Memory B cell (primary cell): ENCODE measurements at regions not wholly inside any gene's neighbourhood (a gene's known extent, or its start where the extent isn't known, plus 50 kb on each side); places are given as distances from the start of the nearest gene placed in this dataset.

Experiments used
- ATAC-seq: fragments of 150-1000 bp; cut with Tn5 transposase; 2 replicates; pipeline ENCODE4 v1.10.0; 2021; ENCODE audit warnings: low read depth, mild to moderate bottlenecking, moderate library complexity
- DNase-seq, 2 donors: peaks; one replicate each; pipeline ENCODE4 v3.0.0; 2022; ENCODE audit warnings: low spot score in 2 of 2
- H3K27ac Mint-ChIP-seq: one replicate; pipeline ENCODE4 v1.8.0; 2022; ENCODE audit warnings: mild to moderate bottlenecking, moderate library complexity, mixed read lengths
- H3K27me3 Mint-ChIP-seq: one replicate; pipeline ENCODE4 v1.8.0; 2022; ENCODE audit warnings: mixed read lengths
- H3K36me3 Mint-ChIP-seq: one replicate; pipeline ENCODE4 v1.8.0; 2022; ENCODE audit warnings: mild to moderate bottlenecking, mixed read lengths
- H3K4me1 Mint-ChIP-seq: one replicate; pipeline ENCODE4 v1.8.0; 2022; ENCODE audit warnings: mixed read lengths
- H3K4me3 Mint-ChIP-seq: one replicate; pipeline ENCODE4 v1.8.0; 2022; ENCODE audit warnings: mild to moderate bottlenecking, moderate library complexity, mixed read lengths
- H3K9me3 Mint-ChIP-seq: one replicate; pipeline ENCODE4 v1.8.0; 2022; ENCODE audit warnings: mixed read lengths

- no peaks in the 10 kb centered on the region for H3K27me3 Mint-ChIP-seq
- H3K9me3 Mint-ChIP-seq, result no peaks in the 10 kb centered on the region
- DNase-seq (no peak), ATAC-seq (no peak)
- no peaks in the 10 kb centered on the region for H3K4me1 Mint-ChIP-seq
- H3K27ac Mint-ChIP-seq, result no peak overlapping the region
- H3K4me3 Mint-ChIP-seq, result no peak overlapping the region
- H3K36me3 Mint-ChIP-seq, result no peaks in the 10 kb centered on the region
Observed at GRCh38 chr3:89038869-89039268, 68.6 kb upstream of the EPHA3 start.

- H3K9me3 Mint-ChIP-seq, result no peaks in the 10 kb centered on the region
- no peak overlapping the region for H3K27ac Mint-ChIP-seq
- ATAC-seq (no peak), DNase-seq (no peak)
- no peaks in the 10 kb centered on the region for H3K4me1 Mint-ChIP-seq
- H3K36me3 Mint-ChIP-seq, result no peaks in the 10 kb centered on the region
- H3K4me3 Mint-ChIP-seq, result no peak overlapping the region
- no peaks in the 10 kb centered on the region for H3K27me3 Mint-ChIP-seq
Observed at GRCh38 chr3:89042236-89042835, 65.1 kb upstream of the EPHA3 start.

GRCh38 chr3:89043406-89043932 is 64.0 kb upstream of the EPHA3 start:
- H3K27ac Mint-ChIP-seq, result no peak overlapping the region
- H3K36me3 Mint-ChIP-seq, result no peaks in the 10 kb centered on the region
- DNase-seq (no peak), ATAC-seq (no peak)
- no peaks in the 10 kb centered on the region for H3K27me3 Mint-ChIP-seq
- no peak overlapping the region for H3K4me3 Mint-ChIP-seq
- H3K4me1 Mint-ChIP-seq, result no peaks in the 10 kb centered on the region
- no peaks in the 10 kb centered on the region for H3K9me3 Mint-ChIP-seq

DNA sequence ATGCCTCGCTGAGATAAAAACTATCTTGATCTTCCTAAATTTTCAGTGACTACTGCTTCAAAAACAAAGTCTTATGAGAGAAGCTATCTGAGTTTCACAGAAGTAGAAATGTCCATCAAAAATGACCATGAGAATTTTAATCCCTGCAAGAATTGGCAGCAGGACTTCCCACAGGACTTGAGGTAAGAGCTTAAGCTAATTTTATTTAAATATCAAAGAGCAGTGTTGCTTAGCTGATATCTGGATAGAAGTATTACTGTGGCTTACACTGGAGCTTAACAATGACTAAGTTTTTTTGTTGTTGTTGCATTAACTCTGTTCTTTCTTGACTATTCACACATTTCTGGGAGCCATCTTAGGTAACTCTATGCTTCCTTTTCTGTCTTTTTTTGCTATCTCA is 60.8 kb upstream of the EPHA3 start:
- no peaks in the 10 kb centered on the region for H3K36me3 Mint-ChIP-seq
- H3K4me1 Mint-ChIP-seq, result no peaks in the 10 kb centered on the region
- no peak overlapping the region for H3K27ac Mint-ChIP-seq
- ATAC-seq (no peak), DNase-seq (no peak)
- no peak overlapping the region for H3K4me3 Mint-ChIP-seq
- no peaks in the 10 kb centered on the region for H3K9me3 Mint-ChIP-seq
- H3K27me3 Mint-ChIP-seq, result no peaks in the 10 kb centered on the region

GRCh38 chr3:89049119-89049518 is 58.3 kb upstream of the EPHA3 start:
- no peaks in the 10 kb centered on the region for H3K27me3 Mint-ChIP-seq
- no peaks in the 10 kb centered on the region for H3K9me3 Mint-ChIP-seq
- no peaks in the 10 kb centered on the region for H3K36me3 Mint-ChIP-seq
- DNase-seq (no peak), ATAC-seq (no peak)
- H3K4me3 Mint-ChIP-seq, result no peak overlapping the region
- no peak overlapping the region for H3K27ac Mint-ChIP-seq
- no peaks in the 10 kb centered on the region for H3K4me1 Mint-ChIP-seq

DNA sequence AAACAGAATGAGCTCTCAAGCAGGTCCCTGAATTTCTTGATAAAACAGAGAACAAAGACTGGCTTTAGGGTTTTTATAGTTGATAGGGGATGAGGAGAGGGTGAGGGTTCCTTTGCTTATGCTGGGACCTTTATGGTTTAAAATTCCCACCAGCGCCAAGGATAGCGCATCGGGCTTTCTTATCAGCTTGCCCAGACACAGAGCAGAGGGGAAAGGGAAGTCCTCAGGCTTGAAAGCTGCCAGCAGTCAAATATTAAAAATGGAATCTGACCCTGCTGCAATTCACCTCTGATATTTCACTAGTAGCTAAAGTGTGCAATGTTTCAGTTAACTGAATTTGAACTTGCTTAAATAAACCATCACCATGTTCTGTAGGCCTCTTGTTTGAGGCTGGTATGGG is 55.0 kb upstream of the EPHA3 start:
- DNase-seq (no peak), ATAC-seq (no peak)
- no peak overlapping the region for H3K4me3 Mint-ChIP-seq
- H3K27ac Mint-ChIP-seq, result no peak overlapping the region
- H3K36me3 Mint-ChIP-seq, result no peaks in the 10 kb centered on the region
- H3K9me3 Mint-ChIP-seq, result peaks cover 2% of the 10 kb centered on the region
- no peaks in the 10 kb centered on the region for H3K4me1 Mint-ChIP-seq
- H3K27me3 Mint-ChIP-seq, result no peaks in the 10 kb centered on the region

DNA sequence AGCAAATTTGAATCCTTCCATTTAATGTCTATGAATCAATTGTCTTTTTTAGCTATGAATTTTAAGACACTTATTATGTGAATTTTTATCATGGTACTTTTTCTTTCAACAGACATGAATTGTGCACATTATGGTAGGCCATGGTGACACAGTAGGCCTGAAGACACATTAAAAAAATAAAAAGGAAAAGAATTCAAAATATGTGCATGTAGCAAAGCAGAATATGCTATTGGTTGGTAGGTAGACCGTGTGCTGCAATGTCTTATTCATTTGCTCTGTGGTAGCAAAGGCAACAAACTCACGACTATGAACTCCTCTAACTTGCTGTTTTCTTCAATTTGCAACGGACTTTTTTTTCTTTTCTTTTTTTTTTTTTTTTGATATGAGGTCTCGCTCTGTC is 50.0 kb upstream of the EPHA3 start:
- no peaks in the 10 kb centered on the region for H3K36me3 Mint-ChIP-seq
- ATAC-seq, result no peak
- H3K27ac Mint-ChIP-seq, result no peak overlapping the region
- no peak for DNase-seq
- H3K27me3 Mint-ChIP-seq, result no peaks in the 10 kb centered on the region
- H3K9me3 Mint-ChIP-seq, result peaks cover 2% of the 10 kb centered on the region
- H3K4me1 Mint-ChIP-seq, result no peaks in the 10 kb centered on the region
- no peak overlapping the region for H3K4me3 Mint-ChIP-seq
